Ishikawa (cell line): ENCODE measurements at regions not wholly inside any gene's neighbourhood (a gene's known extent, or its start where the extent isn't known, plus 50 kb on each side); places are given as distances from the start of the nearest gene placed in this dataset.
A peak's percentile ranks its signal among the peaks of the same experiment; 100 is the strongest.

ENCODE experiments used
- CEBPB ChIP-seq: IDR thresholded peaks from 2 replicates; pipeline ENCODE4 v1.6.1; 2012
- CREB1 ChIP-seq: IDR thresholded peaks from 2 replicates; pipeline ENCODE4 v1.6.1; 2012; ENCODE audit warnings: low read depth
- EGR1 ChIP-seq: IDR thresholded peaks from 2 replicates; pipeline ENCODE4 v1.6.1; 2012
- EP300 ChIP-seq: IDR thresholded peaks from 2 replicates; pipeline ENCODE4 v1.6.1; 2012; ENCODE audit warnings: borderline replicate concordance
- FOXM1 ChIP-seq: IDR thresholded peaks from 2 replicates; pipeline ENCODE4 v1.6.1; 2012; ENCODE audit warnings: low read depth, borderline replicate concordance
- MAX ChIP-seq: IDR thresholded peaks from 2 replicates; pipeline ENCODE4 v1.6.1; 2012
- NFIC ChIP-seq: IDR thresholded peaks from 2 replicates; pipeline ENCODE4 v1.6.1; 2012
- RAD21 ChIP-seq: IDR thresholded peaks from 2 replicates; pipeline ENCODE4 v1.6.1; 2012; ENCODE audit warnings: low read depth
- REST ChIP-seq: IDR thresholded peaks from 2 replicates; pipeline ENCODE4 v1.6.1; 2012; ENCODE audit warnings: low read depth, mild to moderate bottlenecking
- TAF1 ChIP-seq: IDR thresholded peaks from 2 replicates; pipeline ENCODE4 v1.6.1; 2012; ENCODE audit warnings: low read depth, mild to moderate bottlenecking
- TCF12 ChIP-seq: IDR thresholded peaks from 2 replicates; pipeline ENCODE4 v1.6.1; 2012; ENCODE audit warnings: low read depth
- TEAD4 ChIP-seq: IDR thresholded peaks from 2 replicates; pipeline ENCODE4 v1.6.1; 2012
- USF1 ChIP-seq: IDR thresholded peaks from 2 replicates; pipeline ENCODE4 v1.6.1; 2012
- YY1 ChIP-seq: IDR thresholded peaks from 2 replicates; pipeline ENCODE4 v1.6.1; 2012; ENCODE audit warnings: low read depth
- ZBTB7A ChIP-seq: IDR thresholded peaks from 2 replicates; pipeline ENCODE4 v1.6.1; 2012; ENCODE audit warnings: low read depth

- TF ChIP-seq TAF1, result no peak
- TF ChIP-seq YY1, result no peak
Observed at GRCh38 chr1:112817555-112818373, 102.6 kb upstream of the PPM1J start.

- TF ChIP-seq FOXM1 (no peak), NFIC (no peak), CEBPB (no peak), EGR1 (no peak), YY1 (no peak), MAX (no peak), TCF12 (no peak), TEAD4 (no peak), RAD21 (no peak), ZBTB7A (no peak), EP300 (no peak), TAF1 (no peak), CREB1 (no peak), REST (no peak), USF1 (no peak)
Observed at GRCh38 chr1:112815376-112815775, 100.2 kb upstream of the PPM1J start.

- no peak for TF ChIP-seq YY1
- no peak for TF ChIP-seq USF1
- TF ChIP-seq RAD21, result peak; percentile 88
- TF ChIP-seq REST, result no peak
- TF ChIP-seq ZBTB7A, result no peak
- TF ChIP-seq TCF12, result no peak
- TF ChIP-seq CREB1, result no peak
- no peak for TF ChIP-seq CEBPB
- TF ChIP-seq TAF1, result no peak
Observed at GRCh38 chr1:112808861-112809684, 93.9 kb upstream of the PPM1J start.

GRCh38 chr1:112807999-112808398 lies 92.9 kb upstream of the PPM1J start:
- TF ChIP-seq MAX (no peak), EP300 (no peak), RAD21 (no peak), REST (no peak), TEAD4 (no peak), YY1 (no peak), CEBPB (no peak), ZBTB7A (no peak), TCF12 (no peak), FOXM1 (no peak), USF1 (no peak), TAF1 (no peak), NFIC (no peak)
